ENCODE measurements at regions not wholly inside any gene's neighbourhood (a gene's known extent, or its start where the extent isn't known, plus 50 kb on each side); places are given as distances from the start of the nearest gene placed in this dataset.
A peak's percentile ranks its signal among the peaks of the same experiment; 100 is the strongest.

DNA sequence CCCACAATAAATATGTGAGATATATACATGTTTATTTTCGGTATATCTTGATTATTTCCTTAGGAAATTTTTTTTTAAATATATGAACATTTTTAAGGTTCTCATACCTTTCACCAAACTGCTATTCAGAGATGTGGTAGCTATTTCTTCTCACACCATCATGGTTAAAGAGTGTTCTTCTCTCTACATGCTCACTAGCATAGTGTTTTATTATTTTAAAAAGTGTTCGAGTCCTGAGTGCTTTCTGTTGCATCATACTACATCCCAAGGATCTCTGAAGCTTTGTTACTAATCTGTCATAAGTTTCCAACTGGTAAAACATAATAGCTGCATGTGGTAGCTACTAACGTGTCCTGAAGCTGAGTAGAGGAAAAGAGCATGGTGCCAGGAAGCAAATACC is 177.4 kb upstream of the GLRA1 start:
- no peaks in the 10 kb centered on the region for H3K79me2 ChIP-seq
- H3K36me3 ChIP-seq (ENCODE audit: control insufficient read depth, insufficient read depth, low read length): no peaks in the 10 kb centered on the region
- no peak overlapping the region for H3K4me2 ChIP-seq (ENCODE audit: low read length)
- no peaks in the 10 kb centered on the region for H3K4me1 ChIP-seq
- H3K9ac ChIP-seq: no peak overlapping the region
- no peak overlapping the region for H2AFZ ChIP-seq
- TF ChIP-seq, protein P1, sequence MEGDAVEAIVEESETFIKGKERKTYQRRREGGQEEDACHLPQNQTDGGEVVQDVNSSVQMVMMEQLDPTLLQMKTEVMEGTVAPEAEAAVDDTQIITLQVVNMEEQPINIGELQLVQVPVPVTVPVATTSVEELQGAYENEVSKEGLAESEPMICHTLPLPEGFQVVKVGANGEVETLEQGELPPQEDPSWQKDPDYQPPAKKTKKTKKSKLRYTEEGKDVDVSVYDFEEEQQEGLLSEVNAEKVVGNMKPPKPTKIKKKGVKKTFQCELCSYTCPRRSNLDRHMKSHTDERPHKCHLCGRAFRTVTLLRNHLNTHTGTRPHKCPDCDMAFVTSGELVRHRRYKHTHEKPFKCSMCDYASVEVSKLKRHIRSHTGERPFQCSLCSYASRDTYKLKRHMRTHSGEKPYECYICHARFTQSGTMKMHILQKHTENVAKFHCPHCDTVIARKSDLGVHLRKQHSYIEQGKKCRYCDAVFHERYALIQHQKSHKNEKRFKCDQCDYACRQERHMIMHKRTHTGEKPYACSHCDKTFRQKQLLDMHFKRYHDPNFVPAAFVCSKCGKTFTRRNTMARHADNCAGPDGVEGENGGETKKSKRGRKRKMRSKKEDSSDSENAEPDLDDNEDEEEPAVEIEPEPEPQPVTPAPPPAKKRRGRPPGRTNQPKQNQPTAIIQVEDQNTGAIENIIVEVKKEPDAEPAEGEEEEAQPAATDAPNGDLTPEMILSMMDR (IDR thresholded peaks at IDR 0.05): no peak
- no peaks in the 10 kb centered on the region for H3K27me3 ChIP-seq (ENCODE audit: control insufficient read depth, insufficient read depth, low read length)
- H3K27ac ChIP-seq: no peak overlapping the region
- H3K4me3 ChIP-seq (ENCODE audit: low read depth, low read length): no peak overlapping the region
- H3K9me3 ChIP-seq (ENCODE audit: control insufficient read depth, low read length): no peaks in the 10 kb centered on the region

DNA sequence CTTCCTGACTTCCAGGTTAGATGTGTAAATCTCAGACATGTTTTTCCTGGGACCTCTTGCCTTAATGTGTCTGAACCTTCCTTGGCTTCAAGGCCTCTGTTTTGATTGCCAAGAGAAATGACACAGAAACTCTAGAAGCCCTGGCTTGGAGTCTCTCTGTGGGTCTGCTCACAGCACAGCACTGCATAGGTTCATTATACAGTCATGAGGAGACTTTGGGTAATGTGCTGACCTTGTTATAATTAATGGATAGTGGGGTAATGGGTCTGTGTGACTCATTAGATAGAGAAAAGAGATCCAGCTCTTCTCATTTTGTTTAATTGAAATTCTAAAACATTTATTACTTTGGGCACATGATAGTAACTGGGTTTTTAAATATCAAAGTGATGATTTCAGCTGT is 175.8 kb upstream of the GLRA1 start:
- H3K9ac ChIP-seq: no peak overlapping the region
- H3K4me3 ChIP-seq (ENCODE audit: low read depth, low read length): no peak overlapping the region
- no peak overlapping the region for H3K27ac ChIP-seq
- H3K9me3 ChIP-seq (ENCODE audit: control insufficient read depth, low read length): no peaks in the 10 kb centered on the region
- H3K79me2 ChIP-seq: no peaks in the 10 kb centered on the region
- peaks cover 5% of the 10 kb centered on the region for H3K4me1 ChIP-seq
- H2AFZ ChIP-seq: no peak overlapping the region
- TF ChIP-seq, protein P1 (IDR thresholded peaks at IDR 0.05): no peak
- H3K4me2 ChIP-seq (ENCODE audit: low read length): no peak overlapping the region
- H3K36me3 ChIP-seq (ENCODE audit: control insufficient read depth, insufficient read depth, low read length): no peaks in the 10 kb centered on the region
- H3K27me3 ChIP-seq (ENCODE audit: control insufficient read depth, insufficient read depth, low read length): no peaks in the 10 kb centered on the region

DNA sequence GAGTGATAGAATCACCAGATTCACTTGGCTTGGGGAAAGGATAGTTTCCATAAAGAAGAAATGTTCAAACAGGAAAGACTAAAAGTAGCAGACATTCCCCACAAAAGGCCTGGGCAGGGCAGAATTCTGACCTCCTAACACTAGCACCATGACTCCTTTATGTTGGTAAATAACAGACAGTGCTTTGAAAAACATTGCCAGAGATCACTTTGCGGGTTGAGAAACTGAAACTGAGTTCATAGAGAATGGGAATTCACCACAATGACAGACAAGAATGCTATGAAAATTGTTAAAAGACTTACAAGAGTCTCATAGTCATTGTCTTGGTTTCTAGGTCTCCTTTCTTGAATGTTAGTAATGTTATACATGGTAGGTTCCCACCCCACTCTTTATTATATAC is 172.5 kb upstream of the GLRA1 start:
- TF ChIP-seq, protein P1 (IDR thresholded peaks at IDR 0.05): no peak
- Histone ChIP-seq H3K9ac (no peak overlapping the region), H3K4me2 (ENCODE audit: low read length) (no peak overlapping the region), H3K9me3 (ENCODE audit: control insufficient read depth, low read length) (no peaks in the 10 kb centered on the region), H3K27me3 (ENCODE audit: control insufficient read depth, insufficient read depth, low read length) (no peaks in the 10 kb centered on the region), H2AFZ (peak overlapping the region; percentile 45), H3K4me1 (peaks cover 11% of the 10 kb centered on the region), H3K27ac (no peak overlapping the region), H3K36me3 (ENCODE audit: control insufficient read depth, insufficient read depth, low read length) (no peaks in the 10 kb centered on the region), H3K79me2 (no peaks in the 10 kb centered on the region), H3K4me3 (ENCODE audit: low read depth, low read length) (no peak overlapping the region)

DNA sequence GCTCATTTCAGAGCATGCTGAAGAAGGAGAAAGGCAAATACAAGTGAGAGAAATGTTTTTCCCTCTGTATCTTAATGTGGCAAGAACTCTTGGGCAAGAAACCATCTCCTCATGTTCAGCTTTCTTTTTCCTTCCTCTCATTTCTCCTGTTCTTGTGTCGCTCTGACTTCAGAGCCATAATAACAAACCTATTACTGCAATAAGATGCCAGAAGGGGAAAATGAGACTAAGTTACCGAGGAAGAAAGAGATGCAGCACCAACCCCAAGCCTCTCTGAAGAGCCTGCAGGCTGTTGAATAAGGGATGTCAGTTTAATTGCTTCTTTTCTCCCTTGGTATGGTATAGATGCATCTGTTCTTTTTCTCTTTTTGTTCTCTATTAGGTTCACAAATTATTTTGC is 170.1 kb upstream of the GLRA1 start:
- H3K27ac ChIP-seq: no peak overlapping the region
- no peaks in the 10 kb centered on the region for H3K9me3 ChIP-seq (ENCODE audit: control insufficient read depth, low read length)
- H3K4me3 ChIP-seq (ENCODE audit: low read depth, low read length): no peak overlapping the region
- H3K36me3 ChIP-seq (ENCODE audit: control insufficient read depth, insufficient read depth, low read length): no peaks in the 10 kb centered on the region
- peak overlapping the region; percentile 38 for H2AFZ ChIP-seq
- TF ChIP-seq, protein P1 (IDR thresholded peaks at IDR 0.05): no peak
- no peaks in the 10 kb centered on the region for H3K79me2 ChIP-seq
- no peaks in the 10 kb centered on the region for H3K27me3 ChIP-seq (ENCODE audit: control insufficient read depth, insufficient read depth, low read length)
- peaks cover 13% of the 10 kb centered on the region for H3K4me1 ChIP-seq
- H3K4me2 ChIP-seq (ENCODE audit: low read length): no peak overlapping the region
- no peak overlapping the region for H3K9ac ChIP-seq

DNA sequence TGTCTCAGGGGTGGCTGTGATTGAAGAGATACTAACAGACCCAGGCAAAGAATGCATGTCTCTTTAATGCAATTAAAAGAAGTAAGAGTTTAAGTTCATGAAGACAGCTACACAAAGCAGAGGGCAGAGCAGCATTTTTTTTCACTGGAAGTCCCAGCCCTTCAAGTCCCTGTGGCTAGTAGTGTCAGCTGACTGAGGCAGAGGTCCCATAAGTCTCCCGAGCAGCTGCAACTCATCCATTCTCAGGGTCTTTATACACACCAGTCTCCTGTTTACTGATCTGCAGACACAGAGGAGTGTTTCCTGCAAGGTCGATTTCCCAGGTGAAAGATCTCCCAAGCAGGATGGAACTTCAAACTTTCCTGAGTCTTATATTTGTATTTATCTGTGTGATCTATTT is 169.4 kb upstream of the GLRA1 start:
- Histone ChIP-seq H3K27me3 (ENCODE audit: control insufficient read depth, insufficient read depth, low read length) (no peaks in the 10 kb centered on the region), H3K9ac (no peak overlapping the region), H3K36me3 (ENCODE audit: control insufficient read depth, insufficient read depth, low read length) (no peaks in the 10 kb centered on the region), H3K4me1 (peaks cover 19% of the 10 kb centered on the region), H3K79me2 (no peaks in the 10 kb centered on the region), H2AFZ (peak overlapping the region; percentile 30), H3K4me3 (ENCODE audit: low read depth, low read length) (no peak overlapping the region), H3K27ac (no peak overlapping the region), H3K4me2 (ENCODE audit: low read length) (no peak overlapping the region), H3K9me3 (ENCODE audit: control insufficient read depth, low read length) (no peaks in the 10 kb centered on the region)
- TF ChIP-seq, protein P1 (IDR thresholded peaks at IDR 0.05): no peak
